ENCODE measurements at regions not wholly inside any gene's neighbourhood (a gene's known extent, or its start where the extent isn't known, plus 50 kb on each side); places are given as distances from the start of the nearest gene placed in this dataset.

DNA sequence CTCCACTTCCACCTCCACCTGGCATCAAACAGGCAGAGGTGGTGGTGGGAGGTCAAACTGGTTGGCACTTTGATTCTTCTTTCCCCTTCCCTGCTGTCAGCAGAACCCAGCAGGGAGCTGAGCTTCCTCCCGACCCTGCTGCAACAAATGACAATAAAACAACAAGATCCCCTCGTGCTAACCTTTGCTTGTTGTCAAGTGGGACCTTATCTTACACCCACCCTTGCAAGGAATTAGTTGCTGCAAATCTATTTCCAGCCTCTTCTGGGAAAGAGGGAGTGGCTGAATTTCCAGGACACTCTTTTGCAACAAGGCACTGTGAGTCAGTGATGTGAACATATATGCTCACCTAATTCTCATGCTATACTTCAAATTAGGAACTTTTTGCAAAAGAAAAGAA is 655.1 kb downstream of the DSC3 start:
- intact Hi-C loops (cut with DNase I; ENCODE audit: low total_unique reads), result no loop called here
- H3K4me3 ChIP-seq (ENCODE audit: low read depth, poor library complexity, severe bottlenecking), result no peak overlapping the region
- 15 to 23% methylated on average over 2 of the region's 2 CpGs for WGBS, 2 donors
- DNase-seq (ENCODE audit: low spot score in 2 of 2), result no peak
- TF ChIP-seq POLR2A (IDR thresholded peaks at IDR 0.05), result no peak
- TF ChIP-seq, protein P1, sequence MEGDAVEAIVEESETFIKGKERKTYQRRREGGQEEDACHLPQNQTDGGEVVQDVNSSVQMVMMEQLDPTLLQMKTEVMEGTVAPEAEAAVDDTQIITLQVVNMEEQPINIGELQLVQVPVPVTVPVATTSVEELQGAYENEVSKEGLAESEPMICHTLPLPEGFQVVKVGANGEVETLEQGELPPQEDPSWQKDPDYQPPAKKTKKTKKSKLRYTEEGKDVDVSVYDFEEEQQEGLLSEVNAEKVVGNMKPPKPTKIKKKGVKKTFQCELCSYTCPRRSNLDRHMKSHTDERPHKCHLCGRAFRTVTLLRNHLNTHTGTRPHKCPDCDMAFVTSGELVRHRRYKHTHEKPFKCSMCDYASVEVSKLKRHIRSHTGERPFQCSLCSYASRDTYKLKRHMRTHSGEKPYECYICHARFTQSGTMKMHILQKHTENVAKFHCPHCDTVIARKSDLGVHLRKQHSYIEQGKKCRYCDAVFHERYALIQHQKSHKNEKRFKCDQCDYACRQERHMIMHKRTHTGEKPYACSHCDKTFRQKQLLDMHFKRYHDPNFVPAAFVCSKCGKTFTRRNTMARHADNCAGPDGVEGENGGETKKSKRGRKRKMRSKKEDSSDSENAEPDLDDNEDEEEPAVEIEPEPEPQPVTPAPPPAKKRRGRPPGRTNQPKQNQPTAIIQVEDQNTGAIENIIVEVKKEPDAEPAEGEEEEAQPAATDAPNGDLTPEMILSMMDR (IDR thresholded peaks at IDR 0.05), result no peak

DNA sequence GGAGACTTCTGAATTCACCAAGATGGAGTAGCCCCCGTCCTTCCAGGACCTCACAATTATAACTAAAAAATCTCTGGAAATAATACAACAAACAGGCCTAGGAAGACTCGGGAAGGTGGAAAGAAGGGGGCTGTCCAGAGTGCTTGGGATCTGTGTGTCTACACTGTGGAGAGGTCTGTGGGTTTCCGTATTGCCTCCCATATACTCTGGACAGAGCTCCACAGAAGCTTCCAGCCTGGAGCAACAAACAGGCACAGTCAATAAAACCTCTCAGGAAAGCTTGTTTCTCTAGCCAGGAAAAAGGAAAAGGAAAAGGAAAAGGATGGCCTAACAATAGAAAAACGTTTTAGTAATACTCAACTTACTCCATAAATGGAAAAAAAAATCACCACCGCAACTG is 655.9 kb downstream of the DSC3 start:
- intact Hi-C loops (cut with DNase I; ENCODE audit: low total_unique reads), result no loop called here
- 58% methylated on average over 5 of the region's 5 CpGs for WGBS, 2 donors
- TF ChIP-seq POLR2A (IDR thresholded peaks at IDR 0.05), result no peak
- TF ChIP-seq, protein P1 (IDR thresholded peaks at IDR 0.05), result no peak
- no peak overlapping the region for H3K4me3 ChIP-seq (ENCODE audit: low read depth, poor library complexity, severe bottlenecking)
- no peak for DNase-seq (ENCODE audit: low spot score in 2 of 2)

DNA sequence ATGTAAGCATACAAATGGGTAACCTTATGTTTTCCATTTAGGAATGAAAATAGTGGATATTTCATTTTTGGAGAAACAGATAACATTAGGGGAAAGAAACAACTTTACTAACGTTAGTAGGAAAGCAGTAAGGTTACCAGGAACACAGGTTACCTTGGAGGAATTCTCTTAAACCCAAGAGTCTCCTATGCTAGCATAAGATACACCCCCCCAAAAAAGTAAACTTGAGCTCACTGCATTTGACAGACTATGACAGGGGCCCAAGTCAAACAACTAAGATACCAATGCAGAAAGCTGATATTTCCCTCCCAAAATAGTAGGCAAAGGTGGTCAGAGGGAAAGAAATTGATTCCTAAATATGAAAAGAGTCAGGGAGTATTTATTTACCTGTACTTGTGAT is 656.9 kb downstream of the DSC3 start:
- intact Hi-C loops (cut with DNase I; ENCODE audit: low total_unique reads), result no loop called here
- no peak for DNase-seq (ENCODE audit: low spot score in 2 of 2)
- no peak overlapping the region for H3K4me3 ChIP-seq (ENCODE audit: low read depth, poor library complexity, severe bottlenecking)
- TF ChIP-seq POLR2A (IDR thresholded peaks at IDR 0.05), result no peak
- TF ChIP-seq, protein P1 (IDR thresholded peaks at IDR 0.05), result no peak
- WGBS, 2 donors, result 47 to 68% methylated on average over 1 of the region's 1 CpG

DNA sequence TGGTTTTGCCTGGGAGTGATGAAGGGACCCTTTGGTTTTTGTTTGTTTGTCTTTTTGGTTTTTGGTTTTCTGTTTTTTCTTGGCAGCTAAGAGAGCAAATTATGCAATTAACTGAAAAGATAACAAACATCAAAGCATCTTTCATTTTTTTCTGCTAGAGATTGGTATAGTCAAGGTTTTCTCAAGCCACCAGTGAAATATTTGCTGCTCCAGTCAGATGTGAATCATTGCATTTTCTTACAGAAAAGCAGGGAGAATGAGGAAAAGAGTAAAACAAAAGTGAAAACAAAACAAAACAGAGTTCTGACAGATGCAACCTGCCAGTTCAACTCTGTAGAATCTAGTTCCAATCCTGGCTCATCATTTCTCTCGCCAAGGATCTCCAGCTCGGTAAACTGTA is 660.7 kb downstream of the DSC3 start:
- no peak for DNase-seq (ENCODE audit: low spot score in 2 of 2)
- 78 to 91% methylated on average over 2 of the region's 2 CpGs for WGBS, 2 donors
- TF ChIP-seq, protein P1 (IDR thresholded peaks at IDR 0.05), result no peak
- no peak for TF ChIP-seq POLR2A (IDR thresholded peaks at IDR 0.05)
- intact Hi-C loops (cut with DNase I; ENCODE audit: low total_unique reads), result no loop called here
- H3K4me3 ChIP-seq (ENCODE audit: low read depth, poor library complexity, severe bottlenecking), result no peak overlapping the region

DNA sequence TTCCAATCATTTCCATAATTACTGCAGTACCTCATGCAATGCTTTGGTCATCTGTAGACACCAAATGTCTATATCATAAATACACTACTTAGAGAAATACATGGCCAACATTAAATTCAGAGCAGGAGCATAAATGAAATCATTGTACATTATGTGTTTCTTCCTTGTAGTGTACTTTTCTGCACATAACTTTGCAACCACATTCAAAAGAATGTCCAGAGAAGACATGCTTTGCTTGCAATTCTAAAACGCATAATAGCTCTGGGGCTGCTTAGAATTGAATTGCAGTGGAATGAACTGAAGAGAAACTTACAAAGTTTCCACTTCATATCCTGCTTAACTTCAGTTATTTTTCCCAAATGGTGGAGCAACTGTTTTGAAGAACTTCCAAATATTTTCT is 664.4 kb downstream of the DSC3 start:
- DNase-seq (ENCODE audit: low spot score in 2 of 2), result no peak
- TF ChIP-seq, protein P1 (IDR thresholded peaks at IDR 0.05), result no peak
- TF ChIP-seq POLR2A (IDR thresholded peaks at IDR 0.05), result no peak
- no peak overlapping the region for H3K4me3 ChIP-seq (ENCODE audit: low read depth, poor library complexity, severe bottlenecking)
- WGBS, 2 donors, result 55 to 64% methylated on average over 1 of the region's 1 CpG
- intact Hi-C loops (cut with DNase I; ENCODE audit: low total_unique reads), result no loop called here

DNA sequence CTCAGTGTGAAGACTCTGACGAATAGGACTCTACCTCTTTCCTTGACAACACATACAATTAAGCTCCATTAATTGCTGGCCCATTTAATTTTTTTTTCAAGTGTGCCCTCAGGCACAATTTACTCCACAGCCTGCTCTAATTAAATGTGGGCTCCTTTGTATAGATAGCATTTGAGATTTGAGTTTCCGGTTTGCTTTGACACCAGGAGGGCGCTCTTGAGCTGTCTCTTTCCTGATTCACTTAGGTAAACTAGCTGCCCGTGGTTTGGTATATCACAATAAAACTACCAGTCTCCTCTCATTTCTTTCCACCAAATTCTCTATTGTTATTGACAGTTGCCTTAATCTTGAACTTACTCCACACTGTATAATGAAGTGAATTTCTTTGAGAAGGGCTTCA is 666.0 kb downstream of the DSC3 start:
- no peak for DNase-seq (ENCODE audit: low spot score in 2 of 2)
- 60 to 72% methylated on average over 4 of the region's 4 CpGs for WGBS, 2 donors
- H3K4me3 ChIP-seq (ENCODE audit: low read depth, poor library complexity, severe bottlenecking), result no peak overlapping the region
- TF ChIP-seq POLR2A (IDR thresholded peaks at IDR 0.05), result no peak
- TF ChIP-seq, protein P1 (IDR thresholded peaks at IDR 0.05), result no peak
- intact Hi-C loops (cut with DNase I; ENCODE audit: low total_unique reads), result no loop called here

Data from lower leg skin (tissue), 4 donors.